KBM-7 (cell line): ENCODE measurements at regions not wholly inside any gene's neighbourhood (a gene's known extent, or its start where the extent isn't known, plus 50 kb on each side); places are given as distances from the start of the nearest gene placed in this dataset.

Experiments
- DNase-seq: peaks from one replicate; pipeline ENCODE4 v3.0.0-alpha.2; 2015
- in situ Hi-C: fragments of 300-500 bp; cut with MboI; formaldehyde crosslinking; loops from 2 replicates; pipeline ENCODE4 v1.14.3; 2020; ENCODE audit warnings: low sequenced_read_pairs, low pct_unique_long_range_greater_than_20kb, mixed read lengths

DNA sequence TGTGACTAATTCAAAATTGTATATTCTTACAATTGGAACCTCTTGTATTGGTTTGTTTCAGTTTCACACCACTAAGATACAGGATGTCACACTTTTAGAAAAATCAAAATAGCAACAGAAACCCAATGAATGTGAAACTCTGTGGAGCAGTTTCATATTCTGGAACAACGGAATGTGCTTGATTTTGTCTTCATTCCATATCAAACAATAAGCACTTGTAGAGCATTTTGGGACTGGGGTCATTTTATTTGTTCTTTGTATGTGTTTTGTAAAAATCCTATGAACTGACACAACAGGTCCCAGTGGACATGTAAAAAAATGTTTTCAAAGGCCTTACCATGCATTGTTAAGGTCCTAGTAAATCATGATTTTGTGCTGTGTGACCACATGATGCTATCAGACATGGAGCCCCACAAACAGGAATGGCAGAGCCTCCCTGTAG is 123.1 kb downstream of the DKK1 start:
- DNase-seq, result no peak

DNA sequence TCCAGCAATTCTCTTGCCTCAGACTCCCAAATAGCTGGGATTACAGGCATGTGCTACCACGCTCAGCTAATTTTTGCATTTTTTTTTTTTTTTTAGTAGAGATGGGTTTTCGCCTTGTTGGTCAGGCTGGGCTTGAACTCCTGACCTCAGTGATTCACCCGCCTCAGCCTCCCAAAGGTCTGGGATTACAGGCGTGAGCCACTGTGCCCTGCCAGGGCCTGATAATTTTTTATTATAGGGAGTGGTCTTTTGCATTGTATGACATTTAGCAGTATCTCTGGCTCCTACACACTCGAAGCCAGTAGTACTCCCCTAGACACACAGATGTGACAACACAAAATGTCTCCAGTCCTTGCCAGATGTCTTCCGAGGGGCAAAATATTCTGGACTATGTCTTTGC is 124.0 kb downstream of the DKK1 start:
- in situ Hi-C loops, result no loop called here
- no peak for DNase-seq

More for the DNA sequence above, 123.1 kb downstream of the DKK1 start:
- in situ Hi-C loops, result no loop called here

DNA sequence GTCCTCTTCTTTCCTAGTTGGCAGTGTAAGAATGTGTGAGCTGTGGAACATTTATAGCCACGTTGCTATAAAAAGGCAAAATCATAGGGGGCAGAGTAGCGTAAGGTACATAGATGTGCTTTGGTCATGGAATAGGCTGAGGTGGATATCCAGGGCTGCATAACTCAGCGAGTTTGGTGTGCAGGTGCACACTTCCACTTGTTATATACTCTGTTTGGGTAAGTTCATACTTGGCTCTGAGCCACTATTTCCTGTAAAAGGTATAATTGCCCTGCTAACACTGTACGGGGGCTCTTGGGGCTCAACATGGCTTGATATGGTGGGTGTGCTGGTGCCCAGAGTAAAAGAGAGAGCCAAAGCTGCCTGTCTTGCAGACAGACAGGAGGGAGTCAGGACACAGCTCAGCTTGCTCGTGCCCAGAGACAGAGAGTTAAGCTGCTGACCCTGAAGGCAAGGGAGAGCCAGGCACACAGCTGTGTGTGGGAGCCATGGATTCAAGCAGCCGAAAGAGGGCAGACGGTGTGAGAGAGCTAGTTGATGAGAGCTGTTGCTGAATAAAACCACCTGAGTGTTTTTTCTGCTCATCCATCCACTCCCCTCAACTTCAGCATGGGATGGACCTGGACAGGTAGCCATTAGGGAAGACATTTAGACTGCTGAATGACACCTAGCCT is 126.7 kb downstream of the DKK1 start:
- in situ Hi-C loops, result no loop called here
- no peak for DNase-seq

DNA sequence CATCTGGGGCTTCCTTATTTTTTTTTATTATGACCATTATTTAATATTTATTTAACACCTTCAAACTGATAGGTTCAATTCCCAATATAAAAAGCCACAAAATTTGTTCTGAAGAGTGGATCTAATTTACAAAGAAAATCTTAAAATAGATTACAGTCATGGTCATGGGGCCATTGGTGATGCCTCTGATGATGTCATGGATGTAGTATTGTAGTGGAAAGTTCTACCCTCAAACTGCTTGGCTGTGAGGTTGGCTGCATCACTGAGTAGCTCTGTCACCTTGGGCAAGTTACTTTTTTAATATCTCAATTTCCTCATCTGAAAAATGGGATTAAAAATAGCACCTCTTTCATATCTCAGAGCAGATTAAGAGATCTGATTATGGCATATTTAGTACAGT is 128.5 kb downstream of the DKK1 start:
- no peak for DNase-seq
- in situ Hi-C loops, result no loop called here

DNA sequence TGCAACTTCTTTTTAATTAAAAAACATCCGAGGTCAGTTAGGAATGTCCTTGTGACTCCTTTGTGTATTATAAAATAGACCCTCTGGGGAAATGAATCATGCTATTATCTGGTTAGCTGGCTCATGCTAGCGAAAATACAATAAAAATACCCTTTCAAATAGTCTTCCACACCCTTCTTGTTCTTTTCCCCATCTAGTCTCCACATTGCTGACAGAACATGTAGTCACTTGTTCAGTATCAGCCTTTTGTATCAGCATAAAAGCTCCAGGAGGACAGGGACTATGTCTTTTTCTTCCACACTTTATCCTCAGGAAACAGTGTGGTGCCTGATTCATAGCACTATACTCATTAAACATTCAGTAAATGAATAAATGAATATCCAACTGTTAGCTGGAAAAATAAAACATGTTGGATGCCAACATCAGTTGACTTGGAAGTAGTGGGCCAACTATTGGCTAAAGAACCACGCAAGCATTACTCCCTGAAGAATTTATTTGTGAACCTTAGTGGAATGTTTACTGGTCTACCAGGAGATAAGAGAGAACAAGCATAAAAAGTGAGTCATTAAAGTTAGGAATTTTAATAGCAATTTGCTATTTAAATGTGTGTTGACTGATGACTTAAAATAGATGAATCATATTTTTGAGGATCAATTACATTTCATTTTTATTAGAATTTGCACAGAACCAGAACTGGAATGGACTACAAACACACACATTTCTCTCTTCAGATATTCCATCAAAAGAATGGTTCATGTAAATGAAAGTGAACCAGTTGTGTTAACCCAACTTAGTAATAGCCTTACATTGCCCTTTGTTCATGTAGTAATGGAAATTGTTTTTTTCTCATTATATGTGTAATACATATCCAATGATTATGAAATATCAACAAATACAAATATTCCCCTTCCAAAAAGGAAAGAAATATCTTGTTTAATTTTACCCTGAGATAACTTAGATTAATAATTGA is 129.6 kb downstream of the DKK1 start:
- in situ Hi-C loops, result no loop called here
- DNase-seq, result no peak

DNA sequence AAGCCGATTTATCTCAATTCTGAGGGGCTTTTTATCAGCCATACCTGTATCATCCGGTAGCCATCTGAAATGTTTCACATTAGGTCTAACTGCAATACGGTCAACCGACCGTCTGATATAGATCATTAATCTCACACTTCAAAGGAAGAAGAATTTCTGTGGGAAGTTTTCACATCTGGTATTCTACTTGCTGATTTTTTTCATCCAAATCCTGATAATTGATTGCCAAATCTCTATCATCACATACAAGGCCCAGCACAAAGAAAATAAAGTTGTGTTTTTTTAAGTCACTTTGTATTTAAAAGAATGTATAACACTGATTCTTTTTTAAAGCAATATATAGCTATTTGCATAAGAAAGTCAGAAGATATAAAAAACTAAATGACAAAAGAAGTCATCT is 132.3 kb downstream of the DKK1 start:
- in situ Hi-C loops, result no loop called here
- no peak for DNase-seq

DNA sequence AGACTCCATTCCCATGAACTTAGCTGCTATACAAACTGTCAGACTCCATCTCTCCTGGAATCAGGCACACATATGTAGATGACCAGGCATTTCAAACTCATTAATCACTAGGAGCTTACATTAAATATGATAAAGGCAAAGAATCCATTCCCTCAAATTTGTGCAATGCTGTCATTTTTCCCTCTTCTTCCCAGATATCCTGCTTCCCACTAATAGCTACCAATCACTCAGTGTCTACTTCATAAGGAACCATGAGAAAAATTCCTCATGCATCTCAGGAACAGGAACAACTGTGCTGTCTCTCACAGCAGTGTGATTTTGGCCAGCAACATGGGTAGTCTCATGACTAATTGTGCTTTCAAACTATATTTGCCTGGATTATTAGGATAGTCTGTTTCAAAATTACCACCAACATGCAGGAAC is 133.9 kb downstream of the DKK1 start:
- no peak for DNase-seq
- in situ Hi-C loops, result no loop called here

DNA sequence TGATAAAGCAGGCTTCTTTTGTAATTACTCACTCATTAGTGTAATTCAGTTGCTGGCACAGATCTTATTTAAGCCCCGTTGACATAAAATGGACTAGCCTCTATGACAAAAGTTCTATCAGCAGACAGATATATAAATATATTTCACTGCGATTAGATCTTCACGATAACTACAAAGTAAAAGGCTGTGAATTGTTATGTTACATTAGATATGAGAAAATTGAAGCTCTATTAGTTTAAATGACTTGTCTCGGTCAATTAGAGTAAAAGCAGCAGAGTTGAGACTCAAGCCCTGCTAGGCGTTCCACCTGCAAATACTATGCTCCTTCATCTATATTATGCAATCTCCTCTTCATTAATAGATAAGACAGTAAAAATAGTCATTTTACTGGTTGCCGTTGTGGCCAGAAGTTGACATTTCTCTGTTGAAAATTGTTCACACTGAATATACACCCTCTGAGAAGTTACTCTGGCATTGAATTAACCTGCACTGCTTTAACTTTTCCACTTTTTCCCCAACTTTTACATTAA is 136.7 kb downstream of the DKK1 start:
- in situ Hi-C loops, result no loop called here
- DNase-seq, result no peak

DNA sequence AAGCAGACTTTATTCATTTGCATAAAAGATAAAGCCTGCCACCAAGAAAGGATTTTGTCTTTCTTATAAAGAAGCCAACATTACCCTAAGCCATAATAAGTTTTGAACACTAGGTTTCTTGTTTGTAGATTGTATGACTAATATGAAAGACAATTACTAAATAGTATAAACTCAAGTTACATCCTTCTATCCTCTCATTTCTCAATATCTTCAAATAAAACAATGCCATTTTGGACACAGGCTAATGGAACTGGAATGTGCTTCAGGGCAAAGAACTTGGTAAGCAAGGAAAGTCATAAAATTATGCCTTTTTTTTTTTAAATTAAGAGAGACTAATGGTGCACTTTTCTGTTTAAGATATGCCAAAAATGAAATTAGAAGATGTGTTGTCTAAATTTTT is 137.7 kb downstream of the DKK1 start:
- DNase-seq, result no peak
- in situ Hi-C loops, result no loop called here

DNA sequence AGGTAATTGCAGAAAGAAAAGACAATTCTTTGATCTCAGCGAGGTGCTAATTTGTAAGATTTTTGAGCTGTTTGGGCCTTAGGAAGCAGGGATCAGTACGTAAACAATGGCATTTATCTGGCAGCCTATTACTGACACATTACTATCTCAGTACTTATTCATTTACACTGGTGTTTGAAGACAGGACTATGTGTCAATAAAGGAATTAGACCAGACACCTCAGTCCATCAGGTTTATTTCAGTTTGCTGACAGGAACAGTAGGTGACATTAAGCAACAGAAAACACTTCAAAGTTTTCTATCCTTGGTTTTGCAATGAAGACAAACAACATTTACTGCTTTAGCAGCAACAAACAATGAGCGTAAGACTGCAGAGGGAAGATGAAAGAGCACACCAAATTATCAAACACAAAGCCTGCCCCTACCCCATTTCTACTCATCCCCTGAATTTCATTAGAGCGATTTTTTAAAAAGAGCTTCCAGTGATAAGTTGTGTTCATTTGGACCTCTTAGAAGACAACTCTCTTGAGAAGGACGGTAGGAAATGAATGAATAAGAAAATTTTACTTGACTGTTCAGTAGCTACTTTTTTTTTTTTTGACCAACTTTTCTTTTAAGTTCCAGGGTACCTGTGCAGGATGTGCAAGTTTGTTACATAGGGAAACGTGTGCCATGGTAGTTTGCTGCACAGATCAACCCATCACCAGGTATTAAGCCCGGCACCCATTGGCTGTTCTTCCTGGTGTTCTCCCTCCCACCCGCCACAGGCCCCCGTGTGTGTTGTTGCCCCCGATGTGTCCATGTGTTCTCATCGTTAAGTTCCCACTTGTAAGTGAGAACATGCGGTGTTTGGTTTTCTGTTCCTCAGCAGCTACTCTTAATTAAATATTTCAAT is 138.8 kb downstream of the DKK1 start:
- in situ Hi-C loops, result no loop called here
- no peak for DNase-seq

DNA sequence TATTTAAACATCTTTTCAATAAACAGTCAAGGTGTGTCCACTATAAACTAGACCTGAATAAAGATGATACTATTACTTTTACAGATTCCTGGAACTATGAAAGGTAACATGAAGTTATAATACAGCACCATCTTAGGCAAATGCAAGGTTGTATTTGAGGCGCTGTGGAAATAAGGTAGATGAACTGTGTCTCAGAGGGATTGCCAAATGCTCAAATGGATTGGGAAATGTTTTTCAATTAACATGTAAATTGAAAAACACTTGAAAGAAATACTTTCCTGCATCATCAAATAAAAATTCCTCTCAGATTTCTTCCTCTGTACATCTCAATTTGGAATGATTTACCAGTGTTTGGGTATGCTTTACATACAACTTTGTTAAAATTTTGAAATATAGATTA is 139.4 kb downstream of the DKK1 start:
- DNase-seq, result no peak
- in situ Hi-C loops, result no loop called here

DNA sequence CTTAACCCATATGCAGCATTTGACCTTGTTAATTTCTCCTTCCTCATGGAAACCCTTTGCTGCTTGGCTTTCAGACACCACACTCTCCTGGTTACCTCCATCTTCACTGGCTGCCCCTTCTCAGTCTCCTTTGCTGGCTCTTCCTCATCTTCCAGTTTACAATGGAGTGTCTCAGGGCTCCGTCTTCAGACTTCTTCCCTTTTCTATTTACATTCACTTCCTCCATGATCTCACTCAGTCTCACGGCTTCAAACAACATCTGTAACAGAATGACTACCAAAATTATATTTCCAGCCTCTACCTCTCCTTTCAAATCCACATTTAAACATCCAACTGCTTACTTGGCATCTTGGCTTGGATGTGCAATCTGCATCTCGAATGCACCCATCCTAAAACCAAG is 140.4 kb downstream of the DKK1 start:
- in situ Hi-C loops, result no loop called here
- DNase-seq, result no peak

DNA sequence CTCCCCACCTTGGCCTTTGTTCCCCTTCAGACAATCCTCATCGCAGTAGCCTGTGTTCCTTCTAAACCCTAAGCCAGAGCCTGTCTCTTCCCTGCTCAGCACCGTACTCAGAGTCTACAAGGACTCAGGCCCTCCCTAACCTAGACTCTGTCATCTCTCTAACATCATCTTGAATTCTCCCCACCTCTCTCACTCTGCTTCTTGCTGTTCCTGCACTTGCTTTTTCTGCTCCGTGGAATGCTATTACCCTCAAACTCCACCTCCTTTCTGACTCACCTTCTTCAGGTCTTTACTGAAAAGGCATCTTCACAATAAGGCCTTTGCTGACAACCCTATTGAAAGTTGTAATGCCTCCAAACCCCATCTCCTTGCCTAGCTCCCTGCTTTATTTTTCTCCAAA is 141.0 kb downstream of the DKK1 start:
- in situ Hi-C loops, result no loop called here

DNA sequence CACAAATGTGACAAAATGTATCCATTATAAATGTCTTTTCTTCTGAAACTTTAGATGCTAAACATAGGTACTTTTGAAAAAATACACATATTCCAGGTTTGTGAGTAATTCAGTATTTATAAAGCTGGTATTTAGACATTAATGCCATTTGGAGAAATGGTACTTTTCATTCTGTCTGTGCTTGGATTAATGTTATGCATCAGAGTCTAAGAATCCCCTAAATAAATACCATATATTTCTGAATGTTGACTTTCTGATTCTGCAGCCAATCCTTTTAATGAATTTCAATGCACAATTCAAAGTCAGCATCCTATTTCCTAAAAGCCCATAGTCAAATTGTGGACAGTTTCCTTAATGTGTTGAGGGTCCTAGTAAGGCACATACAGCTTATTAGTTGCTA is 145.0 kb downstream of the DKK1 start:
- DNase-seq, result no peak
- in situ Hi-C loops, result no loop called here

More for the DNA sequence above, 141.0 kb downstream of the DKK1 start:
- no peak for DNase-seq

DNA sequence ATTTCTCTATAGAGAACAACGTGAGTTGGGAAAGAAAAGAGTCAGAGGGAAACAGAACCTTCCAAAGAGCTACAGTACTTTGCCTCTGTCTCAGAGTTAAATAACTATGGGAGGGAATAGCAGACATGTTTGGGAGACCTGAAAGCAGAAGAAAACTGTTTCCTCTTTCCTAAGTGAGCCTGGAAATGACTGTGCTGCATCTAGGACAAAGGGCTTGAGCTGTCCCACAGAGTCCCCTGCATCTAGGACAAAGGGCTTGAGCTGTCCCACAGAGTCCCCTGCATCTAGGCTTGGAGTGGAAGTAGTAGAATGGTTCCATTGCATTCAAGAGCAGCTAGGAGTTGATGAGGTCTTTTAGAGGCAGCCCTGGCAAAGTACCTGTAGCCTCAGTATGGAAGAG is 149.7 kb downstream of the DKK1 start:
- in situ Hi-C loops, result no loop called here
- DNase-seq, result no peak

DNA sequence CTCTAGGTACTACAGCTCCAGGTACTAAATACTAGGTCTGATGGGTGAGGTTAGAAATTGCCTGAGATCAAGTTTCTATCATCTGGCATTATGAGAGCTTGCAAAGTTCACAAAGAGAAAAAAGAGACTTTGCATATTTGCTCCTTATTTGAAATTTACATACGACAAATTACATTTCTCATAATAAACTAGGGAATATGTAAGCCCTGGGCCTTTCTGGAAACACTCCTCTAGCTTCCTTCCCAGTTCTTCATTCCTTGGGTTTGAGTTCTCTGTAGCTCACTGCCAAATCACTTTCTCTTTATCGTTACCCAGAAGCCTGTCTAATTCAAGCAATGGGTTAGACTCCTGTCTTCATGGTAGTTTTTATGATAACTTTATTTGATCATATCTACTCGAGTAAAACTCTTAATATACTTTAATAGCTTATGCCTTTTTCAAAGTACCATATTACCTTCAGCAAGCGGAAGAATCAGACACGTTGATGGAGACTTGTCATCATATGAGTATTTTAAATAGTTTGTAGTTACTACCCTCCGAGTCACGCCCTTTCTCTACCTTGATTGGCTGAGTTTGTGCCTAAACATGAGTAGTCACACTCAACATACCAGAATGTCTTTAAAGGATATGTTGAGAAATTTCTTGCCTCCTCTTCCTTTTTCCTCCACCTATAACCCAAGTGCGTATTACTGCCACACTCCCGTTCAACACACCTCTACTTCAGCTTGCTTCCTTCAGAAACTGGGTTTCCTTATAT is 150.5 kb downstream of the DKK1 start:
- in situ Hi-C loops, result no loop called here
- DNase-seq, result no peak

DNA sequence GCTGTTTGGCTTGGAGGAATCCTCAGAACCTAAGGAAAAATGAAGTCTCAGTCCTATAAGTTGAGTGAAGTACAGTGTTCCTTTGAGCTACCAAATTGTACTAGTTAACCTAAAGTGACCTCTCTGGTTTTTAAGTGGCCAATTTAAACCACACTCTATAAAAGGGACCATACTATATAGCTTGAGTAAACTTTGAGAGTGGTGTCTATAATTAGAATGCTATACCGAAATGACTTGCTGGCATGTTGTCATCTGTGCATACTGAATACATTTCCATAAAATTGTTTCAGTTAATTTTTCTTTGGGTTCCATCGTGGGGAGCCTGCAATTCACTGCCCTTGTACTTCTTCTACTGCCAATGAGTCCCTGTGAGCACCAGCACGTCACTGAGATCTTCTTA is 151.1 kb downstream of the DKK1 start:
- in situ Hi-C loops, result no loop called here
- no peak for DNase-seq

DNA sequence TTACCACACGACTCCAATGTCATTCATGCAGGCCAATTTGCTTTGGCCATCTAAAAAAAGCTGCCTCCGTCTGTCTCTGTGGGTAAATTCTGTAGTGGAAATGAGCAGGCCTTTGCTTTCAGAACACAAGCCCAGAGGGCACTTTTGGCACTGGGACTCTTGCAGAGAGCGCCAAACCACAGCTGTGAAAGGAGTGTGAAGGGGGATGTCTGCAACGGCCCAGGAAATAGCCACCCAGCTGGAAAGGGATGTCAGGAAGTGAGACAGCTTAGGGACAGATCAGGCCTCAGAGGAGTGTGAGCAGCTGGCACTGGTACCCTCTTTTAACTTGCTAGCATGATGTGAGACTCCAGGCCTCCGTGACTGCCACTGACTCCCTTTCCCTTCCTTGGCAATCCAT is 152.4 kb downstream of the DKK1 start:
- DNase-seq, result no peak
- in situ Hi-C loops, result no loop called here
